Stimulated activated naive CD8-positive, alpha-beta T cell treated with anti-CD3 and anti-CD28 coated beads, Interleukin-15, amount 100 ng/mL, for 72 hours (primary cell): ENCODE measurements at regions not wholly inside any gene's neighbourhood (a gene's known extent, or its start where the extent isn't known, plus 50 kb on each side); places are given as distances from the start of the nearest gene placed in this dataset.

Source experiments
- ATAC-seq: fragments of 150-1000 bp; cut with Tn5 transposase; 2 replicates; pipeline ENCODE4 v1.10.0; 2021; ENCODE audit warnings: mild to moderate bottlenecking, moderate library complexity
- DNase-seq, 2 donors: peaks; one replicate each; pipeline ENCODE4 v3.0.0; 2021 to 2022
- H3K27ac Mint-ChIP-seq, 2 donors: one replicate each; pipeline ENCODE4 v1.8.0; 2022; ENCODE audit warnings: mild to moderate bottlenecking in 2 of 2, mixed read lengths in 2 of 2, moderate library complexity in 2 of 2
- H3K27me3 Mint-ChIP-seq: one replicate; pipeline ENCODE4 v1.8.0; 2022; ENCODE audit warnings: mixed read lengths
- H3K4me1 Mint-ChIP-seq: one replicate; pipeline ENCODE4 v1.8.0; 2022; ENCODE audit warnings: mild to moderate bottlenecking, mixed read lengths
- H3K4me3 Mint-ChIP-seq, 2 donors: one replicate each; pipeline ENCODE4 v1.8.0; 2022; ENCODE audit warnings: mild to moderate bottlenecking in 2 of 2, mixed read lengths in 2 of 2, moderate library complexity in 1 of 2
- H3K9me3 Mint-ChIP-seq, 2 donors: one replicate each; pipeline ENCODE4 v1.8.0; 2022; ENCODE audit warnings: mixed read lengths in 2 of 2

DNA sequence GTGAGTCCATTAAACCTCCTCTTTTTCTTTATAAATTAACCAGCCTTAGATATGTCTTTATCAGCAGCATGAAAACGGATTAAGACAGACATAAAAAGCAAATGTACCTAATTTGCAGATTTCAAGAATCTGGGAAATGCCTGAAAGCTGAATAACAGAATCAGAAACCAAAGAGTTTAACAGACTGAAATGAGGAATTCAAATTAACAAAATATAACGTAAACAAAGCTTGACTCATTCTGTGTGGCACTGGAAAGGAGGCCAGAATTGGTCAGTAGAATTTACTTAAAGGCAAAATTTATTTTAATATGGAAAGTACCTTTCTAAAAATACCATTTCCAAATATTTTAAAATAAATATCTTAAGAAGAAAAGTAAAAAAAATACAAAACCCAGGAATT lies 540.6 kb upstream of the HTR2A start:
- H3K9me3 Mint-ChIP-seq, result no peaks in the 10 kb centered on the region

DNA sequence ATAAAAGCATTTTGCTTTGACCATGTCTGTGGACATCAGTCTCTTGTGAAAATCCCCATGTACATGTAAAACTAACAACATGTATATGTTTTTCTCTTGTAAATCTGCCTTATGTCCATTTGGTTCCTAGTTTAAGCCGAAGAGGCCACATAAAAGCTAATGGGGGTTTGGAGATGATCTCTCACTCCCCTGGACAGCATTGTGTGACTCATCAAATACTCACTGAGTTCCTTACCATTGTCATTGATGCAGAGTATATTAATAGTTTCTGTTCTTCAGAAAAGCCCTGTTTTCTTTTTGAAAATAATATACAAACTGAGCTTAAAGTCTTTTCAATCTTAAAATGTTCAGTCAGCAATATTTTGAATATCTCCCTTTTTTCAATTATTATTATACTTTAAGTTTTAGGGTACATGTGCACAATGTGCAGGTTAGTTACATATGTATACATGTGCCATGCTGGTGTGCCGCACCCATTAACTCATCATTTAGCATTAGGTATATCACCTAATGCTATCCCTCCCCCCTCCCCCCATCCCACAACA lies 536.7 kb upstream of the HTR2A start:
- Mint-ChIP-seq H3K4me3 (no peak overlapping the region), H3K9me3 (no peaks in the 10 kb centered on the region), H3K27ac (no peak overlapping the region), H3K4me1 (no peaks in the 10 kb centered on the region), H3K27me3 (no peaks in the 10 kb centered on the region)
- ATAC-seq, result no peak
- DNase-seq, result no peak

More for the DNA sequence above, 540.6 kb upstream of the HTR2A start:
- no peak for ATAC-seq
- H3K27ac Mint-ChIP-seq, result no peak overlapping the region
- H3K27me3 Mint-ChIP-seq, result no peaks in the 10 kb centered on the region
- DNase-seq, result no peak
- H3K4me3 Mint-ChIP-seq, result no peak overlapping the region
- H3K4me1 Mint-ChIP-seq, result no peaks in the 10 kb centered on the region

GRCh38 chr13:47426126-47426849 lies 529.4 kb upstream of the HTR2A start:
- no peak for DNase-seq
- ATAC-seq, result no peak
- H3K27ac Mint-ChIP-seq, result no peak overlapping the region
- no peaks in the 10 kb centered on the region for H3K27me3 Mint-ChIP-seq
- H3K4me1 Mint-ChIP-seq, result no peaks in the 10 kb centered on the region
- no peaks in the 10 kb centered on the region for H3K9me3 Mint-ChIP-seq
- H3K4me3 Mint-ChIP-seq, result no peak overlapping the region

- Mint-ChIP-seq H3K4me1 (no peaks in the 10 kb centered on the region), H3K9me3 (peaks cover 0 to 5% of the 10 kb centered on the region in 2 donors), H3K27me3 (no peaks in the 10 kb centered on the region), H3K27ac (no peak overlapping the region), H3K4me3 (no peak overlapping the region)
- DNase-seq (no peak), ATAC-seq (no peak)
Observed at GRCh38 chr13:47421525-47421924, 524.7 kb upstream of the HTR2A start.

GRCh38 chr13:47420568-47420967 lies 523.7 kb upstream of the HTR2A start:
- Mint-ChIP-seq H3K27me3 (no peaks in the 10 kb centered on the region), H3K4me3 (no peak overlapping the region), H3K4me1 (no peaks in the 10 kb centered on the region), H3K9me3 (peaks cover 0 to 5% of the 10 kb centered on the region in 2 donors), H3K27ac (no peak overlapping the region)
- ATAC-seq (no peak), DNase-seq (no peak)

- H3K27me3 Mint-ChIP-seq, result no peaks in the 10 kb centered on the region
- H3K4me1 Mint-ChIP-seq, result no peaks in the 10 kb centered on the region
- H3K4me3 Mint-ChIP-seq, result no peak overlapping the region
- peaks cover 0 to 5% of the 10 kb centered on the region in 2 donors for H3K9me3 Mint-ChIP-seq
- H3K27ac Mint-ChIP-seq, result no peak overlapping the region
- DNase-seq (no peak), ATAC-seq (no peak)
Observed at GRCh38 chr13:47420020-47420419, 523.2 kb upstream of the HTR2A start.

DNA sequence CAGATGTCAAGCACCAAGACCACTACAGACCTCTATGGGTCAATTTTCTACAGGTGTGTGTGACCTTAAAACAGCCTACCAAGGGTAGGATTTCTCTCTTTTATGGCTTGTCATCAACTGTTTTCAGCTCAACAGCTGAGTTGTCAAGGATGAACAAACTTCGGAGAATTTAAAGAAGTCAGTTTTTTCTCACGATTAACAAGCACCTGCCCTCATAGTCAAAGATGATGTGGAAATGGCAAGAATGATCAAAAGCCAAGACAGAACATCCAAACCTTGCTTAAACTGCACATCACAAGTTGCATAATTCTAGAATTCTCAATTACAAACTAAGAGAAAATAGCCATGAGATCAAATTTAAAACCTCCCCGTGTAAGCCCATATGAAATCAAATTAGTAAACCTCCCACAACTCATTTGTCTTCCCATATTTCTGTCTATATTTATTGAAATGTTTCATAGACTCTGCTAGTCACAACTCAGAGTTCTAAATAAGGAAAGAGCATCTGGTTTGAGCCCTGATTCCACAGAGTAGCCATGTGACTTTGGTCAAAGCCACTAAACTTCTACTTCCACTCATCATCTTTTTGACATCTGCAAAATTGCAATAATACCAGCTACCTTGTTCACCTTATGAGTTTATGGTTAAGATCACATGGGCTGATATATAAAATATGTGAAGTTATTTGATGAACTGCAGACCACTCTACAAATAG lies 521.5 kb upstream of the HTR2A start:
- DNase-seq (no peak), ATAC-seq (no peak)
- no peak overlapping the region for H3K4me3 Mint-ChIP-seq
- H3K4me1 Mint-ChIP-seq, result no peaks in the 10 kb centered on the region
- H3K9me3 Mint-ChIP-seq, result peaks cover 0 to 5% of the 10 kb centered on the region in 2 donors
- peak overlapping the region in 1 of 2 donors; percentile 20 for H3K27ac Mint-ChIP-seq
- no peaks in the 10 kb centered on the region for H3K27me3 Mint-ChIP-seq

GRCh38 chr13:47417485-47417884 lies 520.6 kb upstream of the HTR2A start:
- no peak overlapping the region for H3K27ac Mint-ChIP-seq
- peaks cover 0 to 5% of the 10 kb centered on the region in 2 donors for H3K9me3 Mint-ChIP-seq
- no peaks in the 10 kb centered on the region for H3K27me3 Mint-ChIP-seq
- ATAC-seq (no peak), DNase-seq (no peak)
- H3K4me1 Mint-ChIP-seq, result no peaks in the 10 kb centered on the region
- H3K4me3 Mint-ChIP-seq, result no peak overlapping the region

- Mint-ChIP-seq H3K27ac (no peak overlapping the region), H3K27me3 (no peaks in the 10 kb centered on the region), H3K9me3 (peaks cover 0 to 5% of the 10 kb centered on the region in 2 donors), H3K4me1 (no peaks in the 10 kb centered on the region), H3K4me3 (no peak overlapping the region)
- DNase-seq (no peak), ATAC-seq (no peak)
Observed at GRCh38 chr13:47415048-47415447, 518.2 kb upstream of the HTR2A start.

DNA sequence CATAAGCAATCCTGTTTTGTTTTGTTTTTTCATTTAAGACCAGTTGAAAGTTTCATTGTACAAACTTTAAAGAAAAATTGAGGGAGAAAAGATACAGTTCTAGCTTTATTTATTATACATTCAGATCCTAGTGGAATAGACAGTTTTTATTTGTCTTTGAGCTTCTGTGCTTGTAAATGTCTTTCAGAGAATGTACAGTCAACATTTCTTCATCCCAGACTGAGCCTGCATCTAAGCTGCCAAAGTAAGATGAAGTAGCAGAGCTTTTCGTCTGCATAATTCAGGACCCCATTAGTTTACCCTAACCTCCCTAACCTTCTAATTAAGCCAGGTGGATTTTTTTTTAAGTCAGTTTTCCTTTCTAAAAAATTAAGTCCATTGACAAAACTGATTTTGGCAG lies 516.7 kb upstream of the HTR2A start:
- no peak for DNase-seq
- no peaks in the 10 kb centered on the region for H3K4me1 Mint-ChIP-seq
- H3K27ac Mint-ChIP-seq, result no peak overlapping the region
- H3K9me3 Mint-ChIP-seq, result peaks cover 0 to 4% of the 10 kb centered on the region in 2 donors
- ATAC-seq, result no peak
- H3K4me3 Mint-ChIP-seq, result no peak overlapping the region
- H3K27me3 Mint-ChIP-seq, result no peaks in the 10 kb centered on the region

GRCh38 chr13:47413112-47413511 lies 516.3 kb upstream of the HTR2A start:
- Mint-ChIP-seq H3K4me1 (no peaks in the 10 kb centered on the region), H3K4me3 (no peak overlapping the region), H3K27me3 (no peaks in the 10 kb centered on the region), H3K9me3 (no peaks in the 10 kb centered on the region), H3K27ac (no peak overlapping the region)
- DNase-seq (no peak), ATAC-seq (no peak)

- DNase-seq, result no peak
- Mint-ChIP-seq H3K27ac (no peak overlapping the region), H3K27me3 (no peaks in the 10 kb centered on the region), H3K4me1 (no peaks in the 10 kb centered on the region), H3K9me3 (no peaks in the 10 kb centered on the region), H3K4me3 (no peak overlapping the region)
- ATAC-seq, result no peak
Observed at GRCh38 chr13:47409778-47410177, 512.9 kb upstream of the HTR2A start.

- Mint-ChIP-seq H3K27ac (no peak overlapping the region), H3K27me3 (no peaks in the 10 kb centered on the region), H3K9me3 (no peaks in the 10 kb centered on the region), H3K4me3 (no peak overlapping the region), H3K4me1 (no peaks in the 10 kb centered on the region)
- ATAC-seq (no peak), DNase-seq (no peak)
Observed at GRCh38 chr13:47408546-47409319, 511.9 kb upstream of the HTR2A start.

DNA sequence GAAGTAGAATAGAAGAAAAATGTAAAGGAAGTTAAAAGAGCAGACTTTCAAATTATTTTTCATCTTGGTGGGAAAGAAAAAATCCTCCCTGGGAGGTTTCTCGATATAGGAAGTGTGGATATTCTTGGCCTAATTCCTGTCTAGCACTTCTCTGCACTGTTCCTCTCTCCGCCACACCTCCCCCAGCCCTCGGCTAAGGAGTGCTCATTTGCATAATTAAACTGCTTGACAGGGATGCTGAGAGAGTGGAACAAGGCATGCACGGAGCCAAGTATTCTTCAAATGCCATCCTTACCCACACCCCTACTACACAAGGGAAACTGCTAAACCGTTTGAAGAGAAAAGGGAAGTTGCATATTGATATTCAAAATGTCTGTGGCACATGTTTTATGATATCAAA lies 511.0 kb upstream of the HTR2A start:
- Mint-ChIP-seq H3K27ac (no peak overlapping the region), H3K4me1 (no peaks in the 10 kb centered on the region), H3K9me3 (no peaks in the 10 kb centered on the region), H3K27me3 (no peaks in the 10 kb centered on the region), H3K4me3 (no peak overlapping the region)
- DNase-seq, result no peak
- ATAC-seq, result no peak

DNA sequence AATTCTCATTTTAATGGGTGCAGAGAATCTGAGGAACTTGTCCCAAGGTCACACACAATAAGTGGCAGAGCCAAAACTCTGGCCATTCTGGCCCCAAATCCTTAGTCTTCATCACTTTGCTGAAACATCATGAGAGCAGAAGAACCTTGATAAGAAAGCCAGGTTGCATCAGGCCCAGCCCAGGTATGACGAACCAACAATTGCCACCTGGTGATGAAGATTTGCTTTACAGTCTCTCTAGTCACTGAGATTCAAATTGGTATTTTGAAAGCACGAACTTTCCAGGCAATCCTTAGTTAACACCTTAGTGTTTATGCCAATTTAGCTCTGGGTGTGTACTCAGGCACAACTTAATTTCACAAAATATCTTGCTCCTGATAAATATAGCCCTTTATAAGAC lies 502.7 kb upstream of the HTR2A start:
- Mint-ChIP-seq H3K4me1 (no peaks in the 10 kb centered on the region), H3K4me3 (no peak overlapping the region), H3K9me3 (no peaks in the 10 kb centered on the region), H3K27me3 (no peaks in the 10 kb centered on the region), H3K27ac (no peak overlapping the region)
- ATAC-seq, result no peak
- DNase-seq, result no peak

GRCh38 chr13:47397739-47398138 lies 500.9 kb upstream of the HTR2A start:
- H3K9me3 Mint-ChIP-seq, result no peaks in the 10 kb centered on the region
- no peaks in the 10 kb centered on the region for H3K27me3 Mint-ChIP-seq
- no peaks in the 10 kb centered on the region for H3K4me1 Mint-ChIP-seq
- ATAC-seq (no peak), DNase-seq (no peak)
- no peak overlapping the region for H3K27ac Mint-ChIP-seq
- no peak overlapping the region for H3K4me3 Mint-ChIP-seq
